SK-N-SH treated with all-trans-retinoic acid at 6 μM for 48 hours (cell line): ENCODE measurements at regions not wholly inside any gene's neighbourhood (a gene's known extent, or its start where the extent isn't known, plus 50 kb on each side); places are given as distances from the start of the nearest gene placed in this dataset.

Source experiments
- ATAC-seq: fragments of 200-7000 bp; cut with Tn5 transposase; 3 replicates; pipeline ENCODE4 v1.9.1; 2020; ENCODE audit warnings: mild to moderate bottlenecking, moderate library complexity
- ARNTL ChIP-seq: fragments of 450-650 bp; formaldehyde crosslinking; IDR thresholded peaks from 2 replicates; pipeline ENCODE4 v1.5.0; 2020; ENCODE audit warnings: low read depth, mild to moderate bottlenecking, moderate library complexity, borderline replicate concordance
- BACH2 ChIP-seq: fragments of 250-450 bp; sonication (Bioruptor Pico); IDR thresholded peaks from 2 replicates; pipeline ENCODE4 v1.9.0; 2021; ENCODE audit warnings: mild to moderate bottlenecking, borderline replicate concordance
- CREB5 ChIP-seq: fragments of 250-450 bp; sonication (Bioruptor Pico); IDR thresholded peaks from 2 replicates; pipeline ENCODE4 v1.5.1; 2020; ENCODE audit warnings: low read depth, mild to moderate bottlenecking, moderate library complexity
- CSDC2 ChIP-seq: fragments of 250-450 bp; sonication (Bioruptor Pico); IDR thresholded peaks from 2 replicates; pipeline ENCODE4 v1.5.0; 2020; ENCODE audit warnings: mild to moderate bottlenecking, moderate library complexity
- CSRNP3 ChIP-seq: fragments of 250-450 bp; sonication (Bioruptor Pico); IDR thresholded peaks from 2 replicates; pipeline ENCODE4 v1.5.1; 2021; ENCODE audit warnings: mild to moderate bottlenecking, moderate library complexity
- ESRRG ChIP-seq: fragments of 250-450 bp; sonication (Bioruptor Pico); IDR thresholded peaks from 2 replicates; pipeline ENCODE4 v1.6.1; 2021; ENCODE audit warnings: mild to moderate bottlenecking
- GLIS3 ChIP-seq: fragments of 250-450 bp; sonication (Bioruptor Pico); IDR thresholded peaks from 2 replicates; pipeline ENCODE4 v1.5.0; 2020; ENCODE audit warnings: mild to moderate bottlenecking, moderate library complexity
- ISL1 ChIP-seq: fragments of 250-450 bp; sonication (Bioruptor Pico); IDR thresholded peaks from 2 replicates; pipeline ENCODE4 v2.1.2; 2022; ENCODE audit warnings: mild to moderate bottlenecking, moderate library complexity
- OSR1 ChIP-seq: fragments of 250-450 bp; sonication (Bioruptor Pico); IDR thresholded peaks from 2 replicates; pipeline ENCODE4 v1.8.0; 2022; ENCODE audit warnings: moderate library complexity, mild to moderate bottlenecking, inconsistent platforms
- PATZ1 ChIP-seq: fragments of 250-450 bp; sonication (Bioruptor Pico); IDR thresholded peaks from 2 replicates; pipeline ENCODE4 v1.8.0; 2020; ENCODE audit warnings: mild to moderate bottlenecking, moderate library complexity, borderline replicate concordance
- POU6F1 ChIP-seq: fragments of 250-450 bp; sonication (Bioruptor Pico); IDR thresholded peaks from 2 replicates; pipeline ENCODE4 v1.8.0; 2021; ENCODE audit warnings: low read depth, mild to moderate bottlenecking, moderate library complexity, borderline replicate concordance
- PPARA ChIP-seq: fragments of 250-450 bp; sonication (Bioruptor Pico); IDR thresholded peaks from 2 replicates; pipeline ENCODE4 v1.5.0; 2020; ENCODE audit warnings: mild to moderate bottlenecking, borderline replicate concordance
- RARB ChIP-seq: fragments of 250-450 bp; sonication (Bioruptor Pico); IDR thresholded peaks from 2 replicates; pipeline ENCODE4 v1.8.0; 2021; ENCODE audit warnings: mild to moderate bottlenecking, moderate library complexity
- SNAI2 ChIP-seq: fragments of 250-450 bp; sonication (Bioruptor Pico); IDR thresholded peaks from 2 replicates; pipeline ENCODE4 v1.5.0; 2020; ENCODE audit warnings: mild to moderate bottlenecking, moderate library complexity
- TCF4 ChIP-seq: fragments of 250-450 bp; sonication (Bioruptor Pico); IDR thresholded peaks from 2 replicates; pipeline ENCODE4 v1.8.0; 2021; ENCODE audit warnings: mild to moderate bottlenecking, moderate library complexity, borderline replicate concordance
- TOX ChIP-seq: fragments of 250-450 bp; sonication (Bioruptor Pico); IDR thresholded peaks from 2 replicates; pipeline ENCODE4 v1.8.0; 2021; ENCODE audit warnings: mild to moderate bottlenecking, moderate library complexity, borderline replicate concordance
- ZC3H10 ChIP-seq: fragments of 250-450 bp; sonication (Bioruptor Pico); IDR thresholded peaks from 2 replicates; pipeline ENCODE4 v1.5.1; 2021; ENCODE audit warnings: mild to moderate bottlenecking, moderate library complexity
- ZFP3 ChIP-seq: fragments of 250-450 bp; sonication (Bioruptor Pico); IDR thresholded peaks from 2 replicates; pipeline ENCODE4 v1.5.0; 2020; ENCODE audit warnings: mild to moderate bottlenecking, moderate library complexity
- ZNF565 ChIP-seq: fragments of 450-650 bp; formaldehyde crosslinking; conservative IDR thresholded peaks from 2 replicates; pipeline ENCODE4 v1.5.0; 2020; ENCODE audit warnings: low read depth, mild to moderate bottlenecking, moderate library complexity
- ZNF70 ChIP-seq: fragments of 450-650 bp; formaldehyde crosslinking; IDR thresholded peaks from 2 replicates; pipeline ENCODE4 v1.5.0; 2020; ENCODE audit warnings: mild to moderate bottlenecking, moderate library complexity
- ZNF8 ChIP-seq: fragments of 450-650 bp; formaldehyde crosslinking; IDR thresholded peaks from 2 replicates; pipeline ENCODE4 v1.5.0; 2020; ENCODE audit warnings: mild to moderate bottlenecking, moderate library complexity

- TF ChIP-seq SNAI2 (CRISPR knock-in tag) (no peak), RARB (no peak), ARNTL (no peak), CSDC2 (no peak), ZC3H10 (CRISPR knock-in tag) (no peak), POU6F1 (no peak), TOX (CRISPR knock-in tag) (no peak), ZNF8 (CRISPR knock-in tag) (no peak), ISL1 (CRISPR knock-in tag) (no peak), PATZ1 (CRISPR knock-in tag) (no peak)
- no peak for ATAC-seq
Measured at GRCh38 chr2:12603781-12604295, 112.9 kb upstream of the TRIB2 start.

GRCh38 chr2:12604341-12604740 is 112.4 kb upstream of the TRIB2 start:
- TF ChIP-seq ZNF70 (CRISPR knock-in tag): no peak
- no peak for TF ChIP-seq RARB
- no peak for TF ChIP-seq ZNF565 (CRISPR knock-in tag)
- TF ChIP-seq CSRNP3: no peak
- TF ChIP-seq PPARA (CRISPR knock-in tag): no peak
- no peak for TF ChIP-seq ESRRG (CRISPR knock-in tag)
- no peak for TF ChIP-seq CSDC2
- no peak for TF ChIP-seq ARNTL
- no peak for TF ChIP-seq TCF4 (CRISPR knock-in tag)
- TF ChIP-seq POU6F1: no peak
- no peak for TF ChIP-seq BACH2 (CRISPR knock-in tag)
- TF ChIP-seq ZFP3 (CRISPR knock-in tag): no peak
- TF ChIP-seq SNAI2 (CRISPR knock-in tag): no peak
- TF ChIP-seq TOX (CRISPR knock-in tag): no peak
- TF ChIP-seq ISL1 (CRISPR knock-in tag): no peak
- no peak for TF ChIP-seq ZNF8 (CRISPR knock-in tag)
- no peak for TF ChIP-seq OSR1 (CRISPR knock-in tag)
- no peak for TF ChIP-seq GLIS3 (CRISPR knock-in tag)
- no peak for TF ChIP-seq ZC3H10 (CRISPR knock-in tag)
- ATAC-seq: no peak

GRCh38 chr2:12605366-12605765 is 111.4 kb upstream of the TRIB2 start:
- TF ChIP-seq TOX (CRISPR knock-in tag) (no peak), ZNF70 (CRISPR knock-in tag) (no peak), BACH2 (CRISPR knock-in tag) (no peak), POU6F1 (no peak)
- no peak for ATAC-seq

- peak; percentile 15 for ATAC-seq
- TF ChIP-seq SNAI2 (CRISPR knock-in tag) (no peak), ISL1 (CRISPR knock-in tag) (0 out of 2 replicates have a peak, but pooled peaks have one; percentile 13), CREB5 (CRISPR knock-in tag) (0 out of 2 replicates have a peak, but pooled peaks have one; percentile 37), CSRNP3 (no peak), POU6F1 (no peak)
Measured at GRCh38 chr2:12605936-12606335, 110.8 kb upstream of the TRIB2 start.
